ENCODE measurements at regions not wholly inside any gene's neighbourhood (a gene's known extent, or its start where the extent isn't known, plus 50 kb on each side); places are given as distances from the start of the nearest gene placed in this dataset.
"Not testable (repeated sequence)": the region's sequence is repeated elsewhere in the genome, so short reads cannot be mapped to it uniquely, and the experiment has no call there.

- DNase-seq (ENCODE audit: low read depth): no peak
Observed at GRCh38 chr15:62218841-62219240, 53.8 kb upstream of the C2CD4B start.

DNA sequence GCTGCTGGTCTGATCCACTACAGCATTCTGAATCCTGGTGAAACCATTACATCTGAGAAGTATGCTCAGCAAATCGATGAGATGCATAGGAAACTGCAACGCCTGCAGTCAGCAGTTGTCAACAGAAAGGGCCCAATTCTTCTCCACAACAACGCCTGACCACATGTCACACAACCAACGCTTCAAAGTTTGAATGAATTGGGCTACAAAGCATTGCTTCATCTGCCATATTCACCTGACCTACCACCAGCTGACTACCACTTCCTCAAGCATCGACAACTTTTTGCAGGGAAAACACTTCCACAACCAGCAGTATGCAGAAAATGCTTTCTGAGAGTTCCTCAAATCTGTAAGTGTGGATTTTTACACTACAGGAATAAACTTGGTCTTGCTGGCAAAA is 54.7 kb upstream of the C2CD4B start:
- no peak for DNase-seq (ENCODE audit: low read depth)

DNA sequence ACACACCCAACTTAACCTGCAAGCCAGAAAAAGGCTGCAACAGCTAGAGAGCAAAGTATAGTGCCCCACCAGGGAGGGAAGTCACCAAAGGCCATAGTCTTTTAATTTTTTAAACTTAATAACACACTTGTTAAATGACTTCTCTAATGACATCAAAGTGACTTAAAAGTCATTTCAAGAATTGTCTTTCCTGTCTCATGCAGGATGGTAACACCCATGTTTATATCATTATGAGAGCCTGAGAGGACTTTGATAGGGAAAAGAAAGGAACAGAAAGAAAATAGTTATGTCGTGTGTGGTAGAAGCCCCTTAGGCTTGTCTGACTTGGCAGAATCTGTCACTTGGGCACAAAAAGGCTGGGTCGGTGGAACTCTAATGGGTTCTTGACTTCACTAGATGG is 57.9 kb upstream of the C2CD4B start:
- DNase-seq (ENCODE audit: low read depth): no peak

- no peak for DNase-seq (ENCODE audit: low read depth)
Observed at GRCh38 chr15:62228604-62229003, 63.5 kb upstream of the C2CD4B start.

DNA sequence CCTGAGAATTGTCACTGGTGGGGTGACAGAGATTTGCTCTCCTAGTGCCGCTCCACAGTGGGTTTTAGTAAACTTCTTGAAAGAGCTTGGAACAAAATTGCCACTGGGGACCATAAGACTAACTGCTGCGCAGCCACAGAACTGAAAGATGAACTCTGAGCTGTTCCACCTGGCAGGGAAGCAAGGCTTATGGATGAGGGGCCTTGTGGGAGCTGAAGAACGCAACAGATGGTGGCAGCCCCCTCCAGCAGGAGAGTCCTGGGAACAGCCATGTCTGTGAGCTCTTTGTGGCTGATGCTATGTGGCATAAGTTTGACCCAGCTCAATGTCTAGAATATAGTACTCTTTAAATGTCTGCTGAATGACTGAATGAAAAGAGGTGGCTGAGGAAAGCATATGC is 66.8 kb upstream of the C2CD4B start:
- no peak for DNase-seq (ENCODE audit: low read depth)

- DNase-seq (ENCODE audit: low read depth): no peak
Observed at GRCh38 chr15:62240121-62241096, 75.3 kb upstream of the C2CD4B start.

- DNase-seq (ENCODE audit: low read depth): no peak
Observed at GRCh38 chr15:62241135-62241770, 76.2 kb upstream of the C2CD4B start.

- DNase-seq (ENCODE audit: low read depth): no peak
Observed at GRCh38 chr15:62242999-62243398, 77.9 kb upstream of the C2CD4B start.

DNA sequence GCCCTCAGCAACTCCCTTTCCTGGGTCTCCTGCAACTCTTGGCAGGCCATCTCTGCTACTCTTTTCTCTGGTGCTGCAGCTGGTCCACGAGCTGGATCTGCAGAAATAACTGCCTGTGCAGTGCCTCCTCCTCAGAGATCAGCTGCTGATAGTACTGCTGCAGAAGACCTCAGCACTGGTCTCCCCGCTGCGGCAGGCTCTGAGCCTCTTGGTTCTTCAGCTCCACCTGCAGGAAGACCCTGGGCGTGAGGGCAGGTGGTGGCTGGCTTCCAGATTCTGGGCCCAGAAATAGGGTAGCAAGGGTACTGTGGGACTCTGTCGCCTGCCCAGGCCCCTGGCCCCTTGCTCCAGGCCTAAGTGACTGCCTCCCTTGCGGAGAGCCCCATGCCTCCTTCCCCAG is 79.7 kb upstream of the C2CD4B start:
- no peak for DNase-seq (ENCODE audit: low read depth)

- no peak for DNase-seq (ENCODE audit: low read depth)
Observed at GRCh38 chr15:62248277-62248984, 83.3 kb upstream of the C2CD4B start.

DNA sequence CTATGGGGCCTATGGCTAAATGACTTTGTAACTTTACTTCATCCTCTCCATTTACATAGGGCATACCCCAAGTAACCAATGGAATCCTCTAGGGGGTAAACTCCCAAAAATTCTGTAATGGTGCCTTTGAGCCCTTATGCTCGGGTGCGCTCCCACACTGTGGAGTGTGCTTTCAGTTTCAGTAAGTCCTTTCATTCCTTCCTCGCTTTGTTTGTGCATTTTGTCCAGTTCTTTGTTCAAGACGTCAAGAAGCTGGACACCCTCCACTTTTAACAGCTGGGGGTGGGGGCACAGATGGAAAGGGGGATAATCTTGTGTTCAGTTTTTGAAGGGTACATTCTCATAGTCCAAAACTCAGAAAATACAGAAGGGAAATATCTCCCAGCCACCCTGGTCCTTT is 84.4 kb upstream of the C2CD4B start:
- no peak for DNase-seq (ENCODE audit: low read depth)

DNA sequence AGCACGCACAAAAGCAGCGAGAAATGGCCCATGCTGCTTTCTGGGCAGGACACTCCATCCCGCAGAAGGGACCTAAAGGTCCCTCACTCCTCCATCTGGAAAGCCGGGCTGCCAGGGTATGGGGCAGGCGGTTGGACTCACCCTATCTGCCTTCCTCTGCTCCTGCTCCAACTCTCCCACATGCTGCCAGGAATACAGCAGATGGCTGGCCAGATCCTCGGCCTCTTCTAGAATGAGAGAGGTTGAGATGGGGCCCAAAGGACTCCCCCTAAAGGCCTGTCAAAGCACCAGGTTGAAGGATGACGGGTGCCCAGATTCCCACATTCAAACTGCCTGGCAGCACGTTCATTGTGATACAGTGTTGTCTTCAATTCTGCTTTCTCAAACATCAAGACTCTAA is 85.1 kb upstream of the C2CD4B start:
- DNase-seq (ENCODE audit: low read depth): no peak

- no peak for DNase-seq (ENCODE audit: low read depth)
Observed at GRCh38 chr15:62250978-62251377, 85.9 kb upstream of the C2CD4B start.

DNA sequence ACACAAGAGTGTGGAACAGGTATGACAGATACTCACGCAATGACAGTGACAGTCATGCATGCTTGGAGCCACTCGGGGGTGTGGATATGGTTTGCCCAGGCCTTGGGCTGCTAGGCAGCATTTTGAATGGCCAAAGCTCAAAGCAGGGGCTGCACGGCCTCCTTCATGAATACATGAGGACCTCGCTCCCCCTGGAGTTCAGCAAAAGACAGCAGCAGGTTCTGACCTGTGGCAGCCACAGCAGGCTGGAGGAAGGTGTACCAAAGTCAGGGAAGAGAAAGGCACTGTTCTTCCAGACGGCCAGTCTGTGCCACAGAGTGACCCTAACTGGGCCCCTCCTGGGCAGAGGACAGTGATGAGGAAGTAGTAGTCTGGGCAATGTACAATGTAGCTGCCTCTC is 88.2 kb upstream of the C2CD4B start:
- no peak for DNase-seq (ENCODE audit: low read depth)

GRCh38 chr15:62254137-62254934 is 89.3 kb upstream of the C2CD4B start:
- peak; percentile 43 for DNase-seq (ENCODE audit: low read depth)

DNA sequence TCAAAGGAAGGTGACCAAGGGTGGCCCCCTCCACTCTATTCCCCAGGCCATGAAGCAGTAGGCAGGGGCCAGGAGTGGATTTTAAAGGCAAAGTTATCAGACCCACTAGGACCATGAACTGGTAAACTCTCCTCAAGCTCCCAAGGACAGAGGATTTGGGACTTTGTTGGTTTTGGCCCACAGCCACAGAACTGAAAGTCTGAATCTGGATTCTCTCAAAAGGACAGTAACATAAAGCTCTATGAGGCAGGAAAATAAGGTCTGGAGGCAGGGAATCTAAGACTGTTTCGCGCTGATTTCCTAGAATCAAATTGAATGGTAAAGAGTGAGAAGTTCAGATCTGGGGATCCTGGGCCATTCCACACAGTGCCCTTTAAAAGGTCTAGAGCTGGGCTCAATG is 91.3 kb upstream of the C2CD4B start:
- not testable (repeated sequence) for DNase-seq (ENCODE audit: low read depth)

DNA sequence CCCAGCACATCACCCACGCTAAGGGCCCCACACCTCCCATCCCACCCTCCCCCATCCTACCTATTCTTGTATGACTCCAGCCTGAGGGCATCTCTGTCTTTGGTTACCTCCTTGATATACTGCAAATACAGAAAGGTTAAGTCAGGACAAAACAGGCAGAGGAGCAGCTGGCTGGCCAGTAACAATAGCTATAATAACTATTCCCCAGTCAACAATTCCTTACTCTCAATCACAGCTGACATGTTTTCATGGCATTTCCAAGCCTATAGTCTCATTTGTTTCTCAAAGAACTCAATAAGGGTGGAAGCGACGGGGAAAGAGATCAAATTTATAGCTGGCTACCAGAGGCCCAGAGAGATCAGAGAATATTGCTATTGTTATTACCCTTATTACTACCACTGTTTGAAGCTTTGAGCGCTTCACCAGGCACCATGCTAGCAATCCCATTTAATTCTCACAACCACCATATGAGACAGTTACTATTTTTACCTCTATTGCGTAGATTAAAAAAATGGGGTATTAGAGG is 93.0 kb upstream of the C2CD4B start:
- no peak for DNase-seq (ENCODE audit: low read depth)

DNA sequence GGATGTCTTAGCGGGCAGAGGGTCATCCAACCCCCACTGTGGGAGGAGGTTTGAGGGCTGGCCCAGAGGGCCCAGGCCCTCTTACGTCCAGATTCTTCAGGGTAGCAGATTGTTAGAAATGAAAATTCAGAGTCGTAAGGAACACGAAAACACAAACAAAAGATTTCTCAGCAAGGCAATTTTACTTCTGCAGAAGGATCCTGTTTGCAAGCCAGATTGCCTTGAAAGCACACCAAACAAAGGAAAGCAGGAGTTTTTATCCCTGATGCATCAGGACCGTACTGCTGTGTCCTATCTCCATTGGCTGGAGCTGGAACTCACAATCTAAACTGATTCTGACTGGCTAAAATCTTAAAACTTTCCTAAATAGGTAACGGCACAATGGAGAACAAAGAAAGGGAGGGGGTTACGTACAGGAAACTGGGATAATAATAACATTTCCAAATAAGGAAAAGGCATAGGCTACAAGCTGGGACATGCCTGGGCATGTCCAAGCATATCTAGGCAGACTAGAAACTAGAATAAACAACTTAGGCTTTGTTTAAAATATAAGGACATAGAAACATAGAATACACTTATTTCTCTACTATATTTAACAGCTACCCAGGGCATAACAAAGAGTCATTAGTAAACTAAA is 97.3 kb upstream of the C2CD4B start:
- no peak for DNase-seq (ENCODE audit: low read depth)

- DNase-seq (ENCODE audit: low read depth): no peak
Observed at GRCh38 chr15:62264196-62264595, 99.1 kb upstream of the C2CD4B start.

DNA sequence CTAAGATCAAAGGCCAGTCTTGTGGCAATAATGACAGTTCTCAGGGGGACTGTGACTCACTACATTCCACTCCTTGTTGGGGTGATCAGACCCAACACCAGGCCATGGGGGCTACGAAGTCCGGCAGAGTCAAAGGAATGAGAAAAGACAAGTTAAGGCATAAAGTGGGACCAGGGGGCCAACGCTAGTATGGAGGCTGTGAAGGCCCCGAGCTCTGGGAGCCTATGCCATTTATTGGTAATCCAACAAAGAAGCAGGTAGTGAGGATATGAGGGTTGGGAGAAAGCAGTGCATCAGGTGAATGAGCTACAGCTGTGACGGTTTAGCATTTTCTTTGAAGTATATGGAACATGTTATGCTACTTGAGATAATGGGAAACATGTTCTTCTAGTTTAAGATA is 104.4 kb upstream of the C2CD4B start:
- DNase-seq (ENCODE audit: low read depth): no peak

GRCh38 chr15:62270216-62270921 is 105.3 kb upstream of the C2CD4B start:
- DNase-seq (ENCODE audit: low read depth): no peak
